HG03039 (cell line): ENCODE measurements at regions not wholly inside any gene's neighbourhood (a gene's known extent, or its start where the extent isn't known, plus 50 kb on each side); places are given as distances from the start of the nearest gene placed in this dataset.
"Not testable (repeated sequence)": the region's sequence is repeated elsewhere in the genome, so short reads cannot be mapped to it uniquely, and the experiment has no call there.

Experiments
- ATAC-seq: cut with Tn5 transposase; IDR thresholded peaks from one replicate; pipeline ENCODE4 v1.9.1; 2021; ENCODE audit warnings: mild to moderate bottlenecking, moderate library complexity; ENCODE audit not compliant: unreplicated experiment

- not testable (repeated sequence) for ATAC-seq
These were observed 237.9 kb upstream of the SGCG start for GRCh38 chr13:22942831-22943230.

GRCh38 chr13:22944378-22944777 lies 236.4 kb upstream of the SGCG start:
- ATAC-seq, result no peak

GRCh38 chr13:22945321-22946226 lies 235.2 kb upstream of the SGCG start:
- no peak for ATAC-seq

GRCh38 chr13:22948421-22948820 lies 232.4 kb upstream of the SGCG start:
- ATAC-seq, result no peak

GRCh38 chr13:22952018-22952417 lies 228.8 kb upstream of the SGCG start:
- ATAC-seq, result not testable (repeated sequence)

GRCh38 chr13:22955147-22955546 lies 225.6 kb upstream of the SGCG start:
- not testable (repeated sequence) for ATAC-seq

- ATAC-seq, result not testable (repeated sequence)
These were observed 224.2 kb upstream of the SGCG start for GRCh38 chr13:22956456-22957115.

- ATAC-seq, result not testable (repeated sequence)
These were observed 220.9 kb upstream of the SGCG start for GRCh38 chr13:22959859-22960258.

- ATAC-seq, result no peak
These were observed 220.0 kb upstream of the SGCG start for GRCh38 chr13:22960827-22961226.

- not testable (repeated sequence) for ATAC-seq
These were observed 219.4 kb upstream of the SGCG start for GRCh38 chr13:22961342-22961741.

- no peak for ATAC-seq
These were observed 218.8 kb upstream of the SGCG start for GRCh38 chr13:22961835-22962537.

- ATAC-seq, result not testable (repeated sequence)
These were observed 217.3 kb upstream of the SGCG start for GRCh38 chr13:22963384-22964053.

GRCh38 chr13:22964245-22964966 lies 216.4 kb upstream of the SGCG start:
- ATAC-seq, result no peak

GRCh38 chr13:22965011-22965857 lies 215.5 kb upstream of the SGCG start:
- ATAC-seq, result not testable (repeated sequence)

GRCh38 chr13:22965858-22966239 lies 214.9 kb upstream of the SGCG start:
- ATAC-seq, result not testable (repeated sequence)

- ATAC-seq, result not testable (repeated sequence)
These were observed 214.0 kb upstream of the SGCG start for GRCh38 chr13:22966753-22967152.

- ATAC-seq, result no peak
These were observed 213.1 kb upstream of the SGCG start for GRCh38 chr13:22967669-22968068.

GRCh38 chr13:22979952-22980351 lies 200.8 kb upstream of the SGCG start:
- ATAC-seq, result no peak

GRCh38 chr13:22980936-22981335 lies 199.8 kb upstream of the SGCG start:
- ATAC-seq, result no peak
